CD4-positive, alpha-beta T cell (primary cell): ENCODE measurements at regions not wholly inside any gene's neighbourhood (a gene's known extent, or its start where the extent isn't known, plus 50 kb on each side); places are given as distances from the start of the nearest gene placed in this dataset.

Source experiments
- ATAC-seq: fragments of 200-7000 bp; cut with Tn5 transposase; one replicate; pipeline ENCODE4 v1.10.0; 2022; ENCODE audit warnings: mild to moderate bottlenecking; ENCODE audit not compliant: poor library complexity
- CTCF ChIA-PET: fragments of 350-600 bp; sonication (Branson Sonifier 250); formaldehyde crosslinking; loops from one replicate; lab custom pipeline; 2021; ENCODE audit warnings: antibody characterized with exemption, inconsistent platforms; lab: Charles Lee
- POLR2A ChIA-PET: fragments of 350-600 bp; sonication (Branson Sonifier 250); formaldehyde crosslinking; loops from one replicate; lab custom pipeline; 2021; ENCODE audit warnings: antibody characterized with exemption, inconsistent platforms; lab: Charles Lee
- DNase-seq, 14 experiments: peaks; one replicate each; pipeline ENCODE4 v3.0.0-alpha.2; 2013 to 2020; ENCODE audit warnings: mixed read lengths in 2 of 14
- H3K27ac ChIP-seq, 2 donors: one replicate each; pipeline versions ENCODE4 v1.5.1 to v1.7.0; 2013; ENCODE audit warnings: low read length in 2 of 2, low read depth in 1 of 2, mild to moderate bottlenecking in 1 of 2
- H3K27me3 ChIP-seq, 2 experiments: 1 replicate in 1 of 2; 2 replicates in 1 of 2; pipeline versions ENCODE4 v1.6.1 to v1.7.0; 2013; ENCODE audit warnings: low read length in 2 of 2, control low read depth in 1 of 2, mild to moderate bottlenecking in 1 of 2, moderate library complexity in 1 of 2; ENCODE audit not compliant: insufficient read depth in 2 of 2, control insufficient read depth in 1 of 2
- H3K36me3 ChIP-seq: one replicate; pipeline ENCODE4 v1.6.1; 2013; ENCODE audit warnings: low read length, control low read depth; ENCODE audit not compliant: insufficient read depth
- H3K4me1 ChIP-seq: one replicate; pipeline ENCODE4 v1.6.1; 2013; ENCODE audit warnings: low read length, control low read depth; ENCODE audit not compliant: insufficient read depth
- H3K4me3 ChIP-seq: one replicate; pipeline ENCODE4 v1.5.1; 2013; ENCODE audit warnings: mild to moderate bottlenecking, low read length, moderate library complexity
- H3K9me3 ChIP-seq, 2 experiments: 1 replicate in 1 of 2; 2 replicates in 1 of 2; pipeline versions ENCODE4 v1.6.1 to v1.7.0; 2013; ENCODE audit warnings: low read length in 2 of 2, mild to moderate bottlenecking in 2 of 2, control low read depth in 1 of 2, moderate library complexity in 1 of 2; ENCODE audit not compliant: control insufficient read depth in 1 of 2, insufficient read depth in 1 of 2
- H3K27ac Mint-ChIP-seq: one replicate; pipeline ENCODE4 v1.8.0; 2020; ENCODE audit warnings: mixed read lengths
- H3K27me3 Mint-ChIP-seq: one replicate; pipeline ENCODE4 v1.8.0; 2021; ENCODE audit warnings: mixed read lengths
- H3K36me3 Mint-ChIP-seq: one replicate; pipeline ENCODE4 v1.8.0; 2021; ENCODE audit warnings: low read depth, mixed read lengths
- H3K4me1 Mint-ChIP-seq: one replicate; pipeline ENCODE4 v1.8.0; 2021; ENCODE audit warnings: low read depth, mixed read lengths
- H3K4me3 Mint-ChIP-seq: one replicate; pipeline ENCODE4 v1.8.0; 2020; ENCODE audit warnings: mild to moderate bottlenecking, mixed read lengths
- H3K9me3 Mint-ChIP-seq: one replicate; pipeline ENCODE4 v1.8.0; 2020; ENCODE audit warnings: mixed read lengths
- intact Hi-C, 2 experiments: fragments of 100-400 bp; cut with DNase I in 1 of 2; cut with micrococcal nuclease in 1 of 2; formaldehyde crosslinking; loops; one replicate each; pipeline versions ENCODE4 v1.15.1 to v1.9.0; 2023 to 2025; cut with DNase I, micrococcal nuclease
- TF ChIP-seq, protein P1 (sequence below): fragments of 200-600 bp; IDR thresholded peaks from one replicate; pipeline ENCODE4 v1.8.0; 2022; ENCODE audit warnings: antibody characterized with exemption, mild to moderate bottlenecking

- intact Hi-C loops: no loop called here
- TF ChIP-seq, protein P1, sequence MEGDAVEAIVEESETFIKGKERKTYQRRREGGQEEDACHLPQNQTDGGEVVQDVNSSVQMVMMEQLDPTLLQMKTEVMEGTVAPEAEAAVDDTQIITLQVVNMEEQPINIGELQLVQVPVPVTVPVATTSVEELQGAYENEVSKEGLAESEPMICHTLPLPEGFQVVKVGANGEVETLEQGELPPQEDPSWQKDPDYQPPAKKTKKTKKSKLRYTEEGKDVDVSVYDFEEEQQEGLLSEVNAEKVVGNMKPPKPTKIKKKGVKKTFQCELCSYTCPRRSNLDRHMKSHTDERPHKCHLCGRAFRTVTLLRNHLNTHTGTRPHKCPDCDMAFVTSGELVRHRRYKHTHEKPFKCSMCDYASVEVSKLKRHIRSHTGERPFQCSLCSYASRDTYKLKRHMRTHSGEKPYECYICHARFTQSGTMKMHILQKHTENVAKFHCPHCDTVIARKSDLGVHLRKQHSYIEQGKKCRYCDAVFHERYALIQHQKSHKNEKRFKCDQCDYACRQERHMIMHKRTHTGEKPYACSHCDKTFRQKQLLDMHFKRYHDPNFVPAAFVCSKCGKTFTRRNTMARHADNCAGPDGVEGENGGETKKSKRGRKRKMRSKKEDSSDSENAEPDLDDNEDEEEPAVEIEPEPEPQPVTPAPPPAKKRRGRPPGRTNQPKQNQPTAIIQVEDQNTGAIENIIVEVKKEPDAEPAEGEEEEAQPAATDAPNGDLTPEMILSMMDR: no peak
- Histone ChIP-seq H3K27me3 (no peaks in the 10 kb centered on the region), H3K27ac (no peak overlapping the region), H3K4me1 (no peaks in the 10 kb centered on the region), H3K9me3 (no peaks in the 10 kb centered on the region), H3K36me3 (no peaks in the 10 kb centered on the region), H3K4me3 (no peak overlapping the region)
- Mint-ChIP-seq H3K4me1 (no peaks in the 10 kb centered on the region), H3K4me3 (no peak overlapping the region), H3K9me3 (peaks cover 2% of the 10 kb centered on the region), H3K27me3 (no peaks in the 10 kb centered on the region), H3K36me3 (no peaks in the 10 kb centered on the region), H3K27ac (no peak overlapping the region)
- ATAC-seq: no peak
- POLR2A ChIA-PET: no interaction called here
- no peak for DNase-seq
- CTCF ChIA-PET: no interaction called here
Observed at GRCh38 chr7:82669141-82669540, 225.6 kb upstream of the CACNA2D1 start.

GRCh38 chr7:82668676-82669075 lies 225.1 kb upstream of the CACNA2D1 start:
- ChIA-PET CTCF (no interaction called here), POLR2A (no interaction called here)
- Histone ChIP-seq H3K27ac (no peak overlapping the region), H3K36me3 (no peaks in the 10 kb centered on the region), H3K4me3 (no peak overlapping the region), H3K27me3 (no peaks in the 10 kb centered on the region), H3K9me3 (no peaks in the 10 kb centered on the region), H3K4me1 (no peaks in the 10 kb centered on the region)
- Mint-ChIP-seq H3K36me3 (no peaks in the 10 kb centered on the region), H3K4me3 (no peak overlapping the region), H3K27me3 (no peaks in the 10 kb centered on the region), H3K4me1 (no peaks in the 10 kb centered on the region), H3K27ac (no peak overlapping the region), H3K9me3 (peaks cover 2% of the 10 kb centered on the region)
- DNase-seq: no peak
- no peak for ATAC-seq
- TF ChIP-seq, protein P1: no peak
- intact Hi-C loops: no loop called here

GRCh38 chr7:82665966-82666507 lies 222.5 kb upstream of the CACNA2D1 start:
- H3K36me3 Mint-ChIP-seq: no peaks in the 10 kb centered on the region
- POLR2A ChIA-PET: no interaction called here

More at GRCh38 chr7:82665966-82666507, 222.5 kb upstream of the CACNA2D1 start:
- CTCF ChIA-PET: no interaction called here
- no peaks in the 10 kb centered on the region for H3K27me3 Mint-ChIP-seq
- H3K4me1 ChIP-seq: no peaks in the 10 kb centered on the region
- no peak overlapping the region for H3K27ac ChIP-seq
- intact Hi-C loops: no loop called here
- peaks cover 2% of the 10 kb centered on the region for H3K9me3 Mint-ChIP-seq
- no peaks in the 10 kb centered on the region for H3K27me3 ChIP-seq
- TF ChIP-seq, protein P1: no peak
- ATAC-seq: no peak
- no peak overlapping the region for H3K4me3 Mint-ChIP-seq
- no peak for DNase-seq
- H3K4me3 ChIP-seq: no peak overlapping the region
- H3K4me1 Mint-ChIP-seq: no peaks in the 10 kb centered on the region
- H3K36me3 ChIP-seq: no peaks in the 10 kb centered on the region
- H3K27ac Mint-ChIP-seq: no peak overlapping the region
- peaks cover 0 to 4% of the 10 kb centered on the region in 2 experiments for H3K9me3 ChIP-seq
